ENCODE measurements at regions not wholly inside any gene's neighbourhood (a gene's known extent, or its start where the extent isn't known, plus 50 kb on each side); places are given as distances from the start of the nearest gene placed in this dataset.

DNA sequence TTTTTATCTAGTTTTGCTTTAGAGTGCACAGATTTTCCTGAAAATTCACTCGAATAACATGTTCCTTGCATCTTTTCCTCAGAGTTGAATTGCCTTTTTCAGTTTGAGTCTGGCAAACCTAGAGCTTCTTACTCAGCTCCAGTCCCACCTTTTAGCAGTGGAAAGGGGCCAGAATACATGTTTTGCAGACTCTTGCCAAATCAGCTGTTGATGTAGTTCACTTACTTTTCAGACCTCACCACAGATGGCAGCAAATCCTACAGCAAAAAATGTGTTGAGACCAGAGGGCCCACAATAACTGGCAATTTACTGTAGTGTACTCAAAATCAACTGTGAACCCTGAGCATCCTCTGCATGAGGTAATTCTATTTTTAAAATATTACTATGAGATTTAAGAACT lies 545.2 kb upstream of the ACO1 start (continued):
- no peak for TF ChIP-seq ZNF214 (tag by site-specific recombination; IDR thresholded peaks at IDR 0.05; ENCODE audit: borderline replicate concordance)

DNA sequence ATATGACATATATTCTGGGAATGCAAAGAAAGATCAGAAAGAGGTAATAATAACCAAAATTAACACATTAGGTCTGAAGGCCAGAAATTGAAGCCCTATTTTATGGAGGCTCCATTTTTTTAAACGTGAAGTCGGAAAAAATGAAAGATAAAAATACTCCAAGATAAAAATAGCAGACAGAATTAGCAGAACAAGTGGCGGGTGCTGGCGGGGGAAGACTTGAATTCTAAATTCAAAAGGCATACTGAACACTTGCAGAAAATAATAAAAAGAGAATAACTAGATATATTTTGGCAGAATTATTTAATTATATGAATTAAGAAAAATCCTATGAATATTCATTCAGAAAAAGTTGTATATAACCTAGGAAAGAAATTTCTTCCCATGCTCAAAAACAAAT lies 543.7 kb upstream of the ACO1 start:
- Histone ChIP-seq H3K9me3 (ENCODE audit: control insufficient read depth, insufficient read depth, low read depth, low read length) (no peaks in the 10 kb centered on the region), H3K27ac (ENCODE audit: extremely low read depth, low read depth, low read length) (no peak overlapping the region), H3K4me1 (ENCODE audit: control insufficient read depth, insufficient read depth, low read length) (no peaks in the 10 kb centered on the region), H3K4me3 (ENCODE audit: low read depth, low read length) (no peak overlapping the region), H3K36me3 (ENCODE audit: control insufficient read depth in 2 of 2, insufficient read depth in 1 of 2, low read length in 2 of 2) (no peaks in the 10 kb centered on the region)
- TF ChIP-seq ZNF155 (tag by site-specific recombination; IDR thresholded peaks at IDR 0.05) (no peak), ZNF157 (tag by site-specific recombination; IDR thresholded peaks at IDR 0.05) (no peak), ZNF114 (tag by site-specific recombination; IDR thresholded peaks at IDR 0.05) (no peak), ZNF677 (tag by site-specific recombination; IDR thresholded peaks at IDR 0.05) (no peak), BCL11B (tag by site-specific recombination; IDR thresholded peaks at IDR 0.05; ENCODE audit: low read depth) (no peak), ZNF23 (tag by site-specific recombination; IDR thresholded peaks at IDR 0.05; ENCODE audit: borderline replicate concordance) (no peak), ZSCAN16 (tag by site-specific recombination; IDR thresholded peaks at IDR 0.05) (no peak), ZNF571 (tag by site-specific recombination; IDR thresholded peaks at IDR 0.05) (no peak)
- TF ChIP-seq, protein P1, sequence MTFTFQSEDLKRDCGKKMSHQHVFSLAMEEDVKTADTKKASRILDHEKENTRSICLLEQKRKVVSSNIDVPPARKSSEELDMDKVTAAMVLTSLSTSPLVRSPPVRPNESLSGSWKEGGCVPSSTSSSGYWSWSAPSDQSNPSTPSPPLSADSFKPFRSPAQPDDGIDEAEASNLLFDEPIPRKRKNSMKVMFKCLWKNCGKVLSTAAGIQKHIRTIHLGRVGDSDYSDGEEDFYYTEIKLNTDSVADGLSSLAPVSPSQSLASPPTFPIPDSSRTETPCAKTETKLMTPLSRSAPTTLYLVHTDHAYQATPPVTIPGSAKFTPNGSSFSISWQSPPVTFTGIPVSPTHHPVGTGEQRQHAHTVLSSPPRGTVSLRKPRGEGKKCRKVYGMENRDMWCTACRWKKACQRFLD (tag by site-specific recombination; IDR thresholded peaks at IDR 0.05) = no peak
- TF ChIP-seq, protein P2, sequence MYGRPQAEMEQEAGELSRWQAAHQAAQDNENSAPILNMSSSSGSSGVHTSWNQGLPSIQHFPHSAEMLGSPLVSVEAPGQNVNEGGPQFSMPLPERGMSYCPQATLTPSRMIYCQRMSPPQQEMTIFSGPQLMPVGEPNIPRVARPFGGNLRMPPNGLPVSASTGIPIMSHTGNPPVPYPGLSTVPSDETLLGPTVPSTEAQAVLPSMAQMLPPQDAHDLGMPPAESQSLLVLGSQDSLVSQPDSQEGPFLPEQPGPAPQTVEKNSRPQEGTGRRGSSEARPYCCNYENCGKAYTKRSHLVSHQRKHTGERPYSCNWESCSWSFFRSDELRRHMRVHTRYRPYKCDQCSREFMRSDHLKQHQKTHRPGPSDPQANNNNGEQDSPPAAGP (tag by site-specific recombination; IDR thresholded peaks at IDR 0.05) = no peak
- TF ChIP-seq, protein P3, sequence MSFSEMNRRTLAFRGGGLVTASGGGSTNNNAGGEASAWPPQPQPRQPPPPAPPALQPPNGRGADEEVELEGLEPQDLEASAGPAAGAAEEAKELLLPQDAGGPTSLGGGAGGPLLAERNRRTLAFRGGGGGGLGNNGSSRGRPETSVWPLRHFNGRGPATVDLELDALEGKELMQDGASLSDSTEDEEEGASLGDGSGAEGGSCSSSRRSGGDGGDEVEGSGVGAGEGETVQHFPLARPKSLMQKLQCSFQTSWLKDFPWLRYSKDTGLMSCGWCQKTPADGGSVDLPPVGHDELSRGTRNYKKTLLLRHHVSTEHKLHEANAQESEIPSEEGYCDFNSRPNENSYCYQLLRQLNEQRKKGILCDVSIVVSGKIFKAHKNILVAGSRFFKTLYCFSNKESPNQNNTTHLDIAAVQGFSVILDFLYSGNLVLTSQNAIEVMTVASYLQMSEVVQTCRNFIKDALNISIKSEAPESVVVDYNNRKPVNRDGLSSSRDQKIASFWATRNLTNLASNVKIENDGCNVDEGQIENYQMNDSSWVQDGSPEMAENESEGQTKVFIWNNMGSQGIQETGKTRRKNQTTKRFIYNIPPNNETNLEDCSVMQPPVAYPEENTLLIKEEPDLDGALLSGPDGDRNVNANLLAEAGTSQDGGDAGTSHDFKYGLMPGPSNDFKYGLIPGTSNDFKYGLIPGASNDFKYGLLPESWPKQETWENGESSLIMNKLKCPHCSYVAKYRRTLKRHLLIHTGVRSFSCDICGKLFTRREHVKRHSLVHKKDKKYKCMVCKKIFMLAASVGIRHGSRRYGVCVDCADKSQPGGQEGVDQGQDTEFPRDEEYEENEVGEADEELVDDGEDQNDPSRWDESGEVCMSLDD (tag by site-specific recombination; IDR thresholded peaks at IDR 0.05) = no peak
- TF ChIP-seq, protein P4, sequence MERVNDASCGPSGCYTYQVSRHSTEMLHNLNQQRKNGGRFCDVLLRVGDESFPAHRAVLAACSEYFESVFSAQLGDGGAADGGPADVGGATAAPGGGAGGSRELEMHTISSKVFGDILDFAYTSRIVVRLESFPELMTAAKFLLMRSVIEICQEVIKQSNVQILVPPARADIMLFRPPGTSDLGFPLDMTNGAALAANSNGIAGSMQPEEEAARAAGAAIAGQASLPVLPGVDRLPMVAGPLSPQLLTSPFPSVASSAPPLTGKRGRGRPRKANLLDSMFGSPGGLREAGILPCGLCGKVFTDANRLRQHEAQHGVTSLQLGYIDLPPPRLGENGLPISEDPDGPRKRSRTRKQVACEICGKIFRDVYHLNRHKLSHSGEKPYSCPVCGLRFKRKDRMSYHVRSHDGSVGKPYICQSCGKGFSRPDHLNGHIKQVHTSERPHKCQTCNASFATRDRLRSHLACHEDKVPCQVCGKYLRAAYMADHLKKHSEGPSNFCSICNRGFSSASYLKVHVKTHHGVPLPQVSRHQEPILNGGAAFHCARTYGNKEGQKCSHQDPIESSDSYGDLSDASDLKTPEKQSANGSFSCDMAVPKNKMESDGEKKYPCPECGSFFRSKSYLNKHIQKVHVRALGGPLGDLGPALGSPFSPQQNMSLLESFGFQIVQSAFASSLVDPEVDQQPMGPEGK (tag by site-specific recombination; IDR thresholded peaks at IDR 0.05) = no peak
- TF ChIP-seq, protein P5, sequence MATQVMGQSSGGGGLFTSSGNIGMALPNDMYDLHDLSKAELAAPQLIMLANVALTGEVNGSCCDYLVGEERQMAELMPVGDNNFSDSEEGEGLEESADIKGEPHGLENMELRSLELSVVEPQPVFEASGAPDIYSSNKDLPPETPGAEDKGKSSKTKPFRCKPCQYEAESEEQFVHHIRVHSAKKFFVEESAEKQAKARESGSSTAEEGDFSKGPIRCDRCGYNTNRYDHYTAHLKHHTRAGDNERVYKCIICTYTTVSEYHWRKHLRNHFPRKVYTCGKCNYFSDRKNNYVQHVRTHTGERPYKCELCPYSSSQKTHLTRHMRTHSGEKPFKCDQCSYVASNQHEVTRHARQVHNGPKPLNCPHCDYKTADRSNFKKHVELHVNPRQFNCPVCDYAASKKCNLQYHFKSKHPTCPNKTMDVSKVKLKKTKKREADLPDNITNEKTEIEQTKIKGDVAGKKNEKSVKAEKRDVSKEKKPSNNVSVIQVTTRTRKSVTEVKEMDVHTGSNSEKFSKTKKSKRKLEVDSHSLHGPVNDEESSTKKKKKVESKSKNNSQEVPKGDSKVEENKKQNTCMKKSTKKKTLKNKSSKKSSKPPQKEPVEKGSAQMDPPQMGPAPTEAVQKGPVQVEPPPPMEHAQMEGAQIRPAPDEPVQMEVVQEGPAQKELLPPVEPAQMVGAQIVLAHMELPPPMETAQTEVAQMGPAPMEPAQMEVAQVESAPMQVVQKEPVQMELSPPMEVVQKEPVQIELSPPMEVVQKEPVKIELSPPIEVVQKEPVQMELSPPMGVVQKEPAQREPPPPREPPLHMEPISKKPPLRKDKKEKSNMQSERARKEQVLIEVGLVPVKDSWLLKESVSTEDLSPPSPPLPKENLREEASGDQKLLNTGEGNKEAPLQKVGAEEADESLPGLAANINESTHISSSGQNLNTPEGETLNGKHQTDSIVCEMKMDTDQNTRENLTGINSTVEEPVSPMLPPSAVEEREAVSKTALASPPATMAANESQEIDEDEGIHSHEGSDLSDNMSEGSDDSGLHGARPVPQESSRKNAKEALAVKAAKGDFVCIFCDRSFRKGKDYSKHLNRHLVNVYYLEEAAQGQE (tag by site-specific recombination; IDR thresholded peaks at IDR 0.05) = no peak
- TF ChIP-seq, protein P6, sequence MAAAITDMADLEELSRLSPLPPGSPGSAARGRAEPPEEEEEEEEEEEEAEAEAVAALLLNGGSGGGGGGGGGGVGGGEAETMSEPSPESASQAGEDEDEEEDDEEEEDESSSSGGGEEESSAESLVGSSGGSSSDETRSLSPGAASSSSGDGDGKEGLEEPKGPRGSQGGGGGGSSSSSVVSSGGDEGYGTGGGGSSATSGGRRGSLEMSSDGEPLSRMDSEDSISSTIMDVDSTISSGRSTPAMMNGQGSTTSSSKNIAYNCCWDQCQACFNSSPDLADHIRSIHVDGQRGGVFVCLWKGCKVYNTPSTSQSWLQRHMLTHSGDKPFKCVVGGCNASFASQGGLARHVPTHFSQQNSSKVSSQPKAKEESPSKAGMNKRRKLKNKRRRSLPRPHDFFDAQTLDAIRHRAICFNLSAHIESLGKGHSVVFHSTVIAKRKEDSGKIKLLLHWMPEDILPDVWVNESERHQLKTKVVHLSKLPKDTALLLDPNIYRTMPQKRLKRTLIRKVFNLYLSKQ (tag by site-specific recombination; IDR thresholded peaks at IDR 0.05; ENCODE audit: borderline replicate concordance) = no peak
- TF ChIP-seq, protein P7, sequence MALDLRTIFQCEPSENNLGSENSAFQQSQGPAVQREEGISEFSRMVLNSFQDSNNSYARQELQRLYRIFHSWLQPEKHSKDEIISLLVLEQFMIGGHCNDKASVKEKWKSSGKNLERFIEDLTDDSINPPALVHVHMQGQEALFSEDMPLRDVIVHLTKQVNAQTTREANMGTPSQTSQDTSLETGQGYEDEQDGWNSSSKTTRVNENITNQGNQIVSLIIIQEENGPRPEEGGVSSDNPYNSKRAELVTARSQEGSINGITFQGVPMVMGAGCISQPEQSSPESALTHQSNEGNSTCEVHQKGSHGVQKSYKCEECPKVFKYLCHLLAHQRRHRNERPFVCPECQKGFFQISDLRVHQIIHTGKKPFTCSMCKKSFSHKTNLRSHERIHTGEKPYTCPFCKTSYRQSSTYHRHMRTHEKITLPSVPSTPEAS (tag by site-specific recombination; IDR thresholded peaks at IDR 0.05) = no peak
- TF ChIP-seq, protein P8, sequence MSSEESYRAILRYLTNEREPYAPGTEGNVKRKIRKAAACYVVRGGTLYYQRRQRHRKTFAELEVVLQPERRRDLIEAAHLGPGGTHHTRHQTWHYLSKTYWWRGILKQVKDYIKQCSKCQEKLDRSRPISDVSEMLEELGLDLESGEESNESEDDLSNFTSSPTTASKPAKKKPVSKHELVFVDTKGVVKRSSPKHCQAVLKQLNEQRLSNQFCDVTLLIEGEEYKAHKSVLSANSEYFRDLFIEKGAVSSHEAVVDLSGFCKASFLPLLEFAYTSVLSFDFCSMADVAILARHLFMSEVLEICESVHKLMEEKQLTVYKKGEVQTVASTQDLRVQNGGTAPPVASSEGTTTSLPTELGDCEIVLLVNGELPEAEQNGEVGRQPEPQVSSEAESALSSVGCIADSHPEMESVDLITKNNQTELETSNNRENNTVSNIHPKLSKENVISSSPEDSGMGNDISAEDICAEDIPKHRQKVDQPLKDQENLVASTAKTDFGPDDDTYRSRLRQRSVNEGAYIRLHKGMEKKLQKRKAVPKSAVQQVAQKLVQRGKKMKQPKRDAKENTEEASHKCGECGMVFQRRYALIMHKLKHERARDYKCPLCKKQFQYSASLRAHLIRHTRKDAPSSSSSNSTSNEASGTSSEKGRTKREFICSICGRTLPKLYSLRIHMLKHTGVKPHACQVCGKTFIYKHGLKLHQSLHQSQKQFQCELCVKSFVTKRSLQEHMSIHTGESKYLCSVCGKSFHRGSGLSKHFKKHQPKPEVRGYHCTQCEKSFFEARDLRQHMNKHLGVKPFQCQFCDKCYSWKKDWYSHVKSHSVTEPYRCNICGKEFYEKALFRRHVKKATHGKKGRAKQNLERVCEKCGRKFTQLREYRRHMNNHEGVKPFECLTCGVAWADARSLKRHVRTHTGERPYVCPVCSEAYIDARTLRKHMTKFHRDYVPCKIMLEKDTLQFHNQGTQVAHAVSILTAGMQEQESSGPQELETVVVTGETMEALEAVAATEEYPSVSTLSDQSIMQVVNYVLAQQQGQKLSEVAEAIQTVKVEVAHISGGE (tag by site-specific recombination; conservative IDR thresholded peaks at IDR 0.05; ENCODE audit: low read depth) = no peak
- ChIA-PET POLR2A (no interaction called here), CTCF (interaction anchor here (0.7 kb wide), 2 partner anchors 9 to 182 kb away, joined by 3 read pairs; no protein-coding TSS in a partner anchor)

All from HEK293 (cell line).